ENCODE measurements at regions not wholly inside any gene's neighbourhood (a gene's known extent, or its start where the extent isn't known, plus 50 kb on each side); places are given as distances from the start of the nearest gene placed in this dataset.

GRCh38 chr9:18074041-18074440, 399.9 kb upstream of the ADAMTSL1 start:
- TF ChIP-seq CTCF (IDR thresholded peaks at IDR 0.05) = no peak
- no peak for TF ChIP-seq POLR2A (IDR thresholded peaks at IDR 0.05)
